Left ventricle myocardium inferior (tissue), 1 donor: ENCODE measurements at regions not wholly inside any gene's neighbourhood (a gene's known extent, or its start where the extent isn't known, plus 50 kb on each side); places are given as distances from the start of the nearest gene placed in this dataset.
"Not testable (repeated sequence)": the region's sequence is repeated elsewhere in the genome, so short reads cannot be mapped to it uniquely, and the experiment has no call there.

Experiments
- DNase-seq: peaks from one replicate; pipeline ENCODE4 v3.0.0-alpha.2; 2020
- H3K27ac ChIP-seq: fragments of 200-600 bp; replicated peaks from 2 replicates; pipeline ENCODE4 v1.8.0; 2021
- H3K27me3 ChIP-seq: fragments of 200-600 bp; 2 replicates; pipeline ENCODE4 v1.8.0; 2021; ENCODE audit warnings: low read depth
- H3K36me3 ChIP-seq: fragments of 200-600 bp; 2 replicates; pipeline ENCODE4 v1.8.0; 2021
- H3K4me1 ChIP-seq: fragments of 200-600 bp; 2 replicates; pipeline ENCODE4 v1.8.0; 2021
- H3K4me3 ChIP-seq: fragments of 200-600 bp; 2 replicates; pipeline ENCODE4 v1.8.0; 2021; ENCODE audit warnings: mild to moderate bottlenecking, moderate library complexity
- H3K9me3 ChIP-seq: fragments of 200-600 bp; replicated peaks from 2 replicates; pipeline ENCODE4 v1.8.0; 2021
- CTCF ChIP-seq: fragments of 200-600 bp; IDR thresholded peaks from 2 replicates; pipeline ENCODE4 v1.8.0; 2021; ENCODE audit warnings: antibody characterized with exemption, mild to moderate bottlenecking, borderline replicate concordance
- intact Hi-C: fragments of 100-400 bp; cut with micrococcal nuclease; formaldehyde crosslinking; loops from one replicate; pipeline ENCODE4 v1.11.0; 2022
- donor health status: DM: no; HTN: yes; CAD: no; lungs with severe emphysema.

- no peak for DNase-seq
- Histone ChIP-seq H3K4me3 (no peak overlapping the region), H3K36me3 (no peaks in the 10 kb centered on the region), H3K27ac (no peak overlapping the region), H3K9me3 (no peaks in the 10 kb centered on the region), H3K4me1 (no peaks in the 10 kb centered on the region), H3K27me3 (no peaks in the 10 kb centered on the region)
- TF ChIP-seq CTCF, result no peak
- intact Hi-C loops, result no loop called here
These were observed 133.7 kb downstream of the ATL2 start for GRCh38 chr2:38243186-38243880.

GRCh38 chr2:38239452-38239851 is 137.6 kb downstream of the ATL2 start:
- H3K4me3 ChIP-seq, result no peak overlapping the region
- H3K27ac ChIP-seq, result no peak overlapping the region
- H3K4me1 ChIP-seq, result no peaks in the 10 kb centered on the region
- intact Hi-C loops, result no loop called here
- DNase-seq, result no peak
- no peaks in the 10 kb centered on the region for H3K27me3 ChIP-seq
- no peaks in the 10 kb centered on the region for H3K36me3 ChIP-seq
- TF ChIP-seq CTCF, result no peak
- H3K9me3 ChIP-seq, result no peaks in the 10 kb centered on the region

GRCh38 chr2:38238705-38239104 is 138.4 kb downstream of the ATL2 start:
- H3K36me3 ChIP-seq, H3K4me1 ChIP-seq, H3K9me3 ChIP-seq, H3K27me3 ChIP-seq, DNase-seq, intact Hi-C loops, H3K4me3 ChIP-seq, H3K27ac ChIP-seq: not testable (repeated sequence)

GRCh38 chr2:38237311-38237710 is 139.8 kb downstream of the ATL2 start:
- DNase-seq, result no peak
- Histone ChIP-seq H3K36me3 (no peaks in the 10 kb centered on the region), H3K9me3 (no peaks in the 10 kb centered on the region), H3K4me3 (no peak overlapping the region), H3K27ac (no peak overlapping the region), H3K4me1 (no peaks in the 10 kb centered on the region), H3K27me3 (no peaks in the 10 kb centered on the region)
- intact Hi-C loops, result no loop called here
- no peak for TF ChIP-seq CTCF

- Histone ChIP-seq H3K27me3 (no peaks in the 10 kb centered on the region), H3K36me3 (no peaks in the 10 kb centered on the region), H3K9me3 (no peaks in the 10 kb centered on the region), H3K27ac (peak overlapping the region; percentile 62), H3K4me1 (no peaks in the 10 kb centered on the region), H3K4me3 (no peak overlapping the region)
- peak; percentile 33 for TF ChIP-seq CTCF
- DNase-seq, result no peak
- intact Hi-C loops, result no loop called here
These were observed 143.7 kb downstream of the ATL2 start for GRCh38 chr2:38233231-38233983.

- intact Hi-C loops, result no loop called here
- H3K9me3 ChIP-seq, result no peaks in the 10 kb centered on the region
These were observed 144.6 kb downstream of the ATL2 start for GRCh38 chr2:38232454-38232853.

More at GRCh38 chr2:38232454-38232853, 144.6 kb downstream of the ATL2 start:
- H3K27me3 ChIP-seq, result no peaks in the 10 kb centered on the region
- DNase-seq, result no peak
- H3K4me3 ChIP-seq, result no peak overlapping the region
- H3K36me3 ChIP-seq, result no peaks in the 10 kb centered on the region
- no peaks in the 10 kb centered on the region for H3K4me1 ChIP-seq
- no peak for TF ChIP-seq CTCF
- peak overlapping the region; percentile 62 for H3K27ac ChIP-seq
